HEK293 (cell line): ENCODE measurements at regions not wholly inside any gene's neighbourhood (a gene's known extent, or its start where the extent isn't known, plus 50 kb on each side); places are given as distances from the start of the nearest gene placed in this dataset.

Experiments
- CTCF ChIP-seq: fragments of 450-650 bp; formaldehyde crosslinking; IDR thresholded peaks from 2 replicates; pipeline ENCODE4 v1.5.1; 2016; ENCODE audit warnings: missing biosample characterization, missing genetic modification characterization
- MEIS1 ChIP-seq: sonication (generic); formaldehyde crosslinking; IDR thresholded peaks from 2 replicates; pipeline ENCODE4 v1.8.1; 2022; ENCODE audit warnings: missing genetic modification reagents, mild to moderate bottlenecking, borderline replicate concordance
- PBX3 ChIP-seq: sonication (generic); formaldehyde crosslinking; IDR thresholded peaks from 2 replicates; pipeline ENCODE4 v1.8.1; 2022; ENCODE audit warnings: mild to moderate bottlenecking, moderate library complexity, missing genetic modification reagents
- PRDM4 ChIP-seq: fragments of 450-650 bp; formaldehyde crosslinking; IDR thresholded peaks from 2 replicates; pipeline ENCODE4 v1.5.1; 2017; ENCODE audit warnings: missing biosample characterization, missing genetic modification characterization
- REPIN1 ChIP-seq: fragments of 450-650 bp; formaldehyde crosslinking; IDR thresholded peaks from 2 replicates; pipeline ENCODE4 v1.5.1; 2017; ENCODE audit warnings: missing biosample characterization, missing genetic modification characterization, low read depth
- YY1 ChIP-seq: fragments of 450-650 bp; formaldehyde crosslinking; IDR thresholded peaks from 2 replicates; pipeline ENCODE4 v1.5.1; 2018; ENCODE audit warnings: missing biosample characterization, missing genetic modification characterization
- ZNF10 ChIP-seq: fragments of 450-650 bp; formaldehyde crosslinking; IDR thresholded peaks from 2 replicates; pipeline ENCODE4 v1.5.1; 2017; ENCODE audit warnings: missing biosample characterization, missing genetic modification characterization
- ZNF274 ChIP-seq, 2 experiments: fragments of 200-500 bp in 1 of 2; fragments of 450-650 bp in 1 of 2; sonication (Bioruptor generic) in 1 of 2; formaldehyde crosslinking in 1 of 2; IDR thresholded peaks; 2 replicates each; pipeline versions ENCODE4 v1.5.1 to v1.6.1; 2014 to 2016; ENCODE audit warnings: borderline replicate concordance in 1 of 2, inconsistent platforms in 1 of 2, low read length in 1 of 2, missing biosample characterization in 1 of 2, missing genetic modification characterization in 1 of 2
- ZNF571 ChIP-seq: fragments of 450-650 bp; formaldehyde crosslinking; IDR thresholded peaks from 2 replicates; pipeline ENCODE4 v1.5.0; 2017; ENCODE audit warnings: missing biosample characterization, missing genetic modification characterization
- ZNF701 ChIP-seq: fragments of 450-650 bp; formaldehyde crosslinking; IDR thresholded peaks from 2 replicates; pipeline ENCODE4 v1.5.1; 2016; ENCODE audit warnings: missing biosample characterization, missing genetic modification characterization
- ZNF707 ChIP-seq: fragments of 450-650 bp; formaldehyde crosslinking; IDR thresholded peaks from 2 replicates; pipeline ENCODE4 v1.5.1; 2016; ENCODE audit warnings: missing biosample characterization, missing genetic modification characterization
- TF ChIP-seq, protein P1 (sequence below): fragments of 450-650 bp; formaldehyde crosslinking; IDR thresholded peaks from 2 replicates; pipeline ENCODE4 v1.5.1; 2016; ENCODE audit warnings: missing biosample characterization, missing genetic modification characterization
- TF ChIP-seq, protein P2 (sequence below): fragments of 450-650 bp; formaldehyde crosslinking; IDR thresholded peaks from 2 replicates; pipeline ENCODE4 v1.5.1; 2016; ENCODE audit warnings: missing biosample characterization, missing genetic modification characterization
- TF ChIP-seq, protein P3 (sequence below): fragments of 450-650 bp; formaldehyde crosslinking; optimal IDR thresholded peaks from 2 replicates; pipeline ENCODE3; 2016; ENCODE audit warnings: missing biosample characterization, mild to moderate bottlenecking, missing genetic modification characterization

DNA sequence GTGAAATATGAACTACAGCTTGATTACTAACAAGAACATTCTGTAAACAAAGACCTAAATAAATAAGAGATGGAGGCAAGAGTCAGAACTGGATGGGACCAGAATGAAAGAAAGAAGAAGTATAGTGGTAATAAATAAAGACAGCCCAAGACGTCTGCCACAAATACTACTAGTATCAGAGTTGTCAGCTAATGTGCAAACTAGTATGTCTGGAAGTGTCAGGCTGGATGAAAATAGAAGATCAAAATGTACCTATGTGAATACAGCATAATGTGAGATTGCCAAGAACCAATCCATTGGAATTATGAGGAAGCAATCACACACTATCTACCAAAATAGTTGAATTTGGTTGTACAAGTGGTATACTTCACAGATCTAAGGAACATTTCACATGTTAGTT, 353.0 kb downstream of the BTG1 start:
- TF ChIP-seq ZNF571 (tag by site-specific recombination) (no peak), MEIS1 (no peak), ZNF707 (no peak), ZNF701 (no peak), ZNF274 (IDR thresholded peaks at IDR 0.05; ENCODE audit: low read length) (no peak), ZNF274 (tag by site-specific recombination; IDR thresholded peaks at IDR 0.05; ENCODE audit: borderline replicate concordance) (no peak), PRDM4 (no peak), CTCF (tag by site-specific recombination) (no peak), PBX3 (CRISPR knock-in tag) (no peak), YY1 (tag by site-specific recombination) (no peak), ZNF10 (no peak), REPIN1 (tag by site-specific recombination) (no peak)
- TF ChIP-seq, protein P1, sequence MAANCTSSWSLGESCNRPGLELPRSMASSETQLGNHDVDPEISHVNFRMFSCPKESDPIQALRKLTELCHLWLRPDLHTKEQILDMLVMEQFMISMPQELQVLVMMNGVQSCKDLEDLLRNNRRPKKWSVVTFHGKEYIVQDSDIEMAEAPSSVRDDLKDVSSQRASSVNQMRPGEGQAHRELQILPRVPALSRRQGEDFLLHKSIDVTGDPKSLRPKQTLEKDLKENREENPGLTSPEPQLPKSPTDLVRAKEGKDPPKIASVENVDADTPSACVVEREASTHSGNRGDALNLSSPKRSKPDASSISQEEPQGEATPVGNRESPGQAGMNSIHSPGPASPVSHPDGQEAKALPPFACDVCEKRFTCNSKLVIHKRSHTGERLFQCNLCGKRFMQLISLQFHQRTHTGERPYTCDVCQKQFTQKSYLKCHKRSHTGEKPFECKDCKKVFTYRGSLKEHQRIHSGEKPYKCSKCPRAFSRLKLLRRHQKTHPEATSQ (tag by site-specific recombination) = no peak
- TF ChIP-seq, protein P2, sequence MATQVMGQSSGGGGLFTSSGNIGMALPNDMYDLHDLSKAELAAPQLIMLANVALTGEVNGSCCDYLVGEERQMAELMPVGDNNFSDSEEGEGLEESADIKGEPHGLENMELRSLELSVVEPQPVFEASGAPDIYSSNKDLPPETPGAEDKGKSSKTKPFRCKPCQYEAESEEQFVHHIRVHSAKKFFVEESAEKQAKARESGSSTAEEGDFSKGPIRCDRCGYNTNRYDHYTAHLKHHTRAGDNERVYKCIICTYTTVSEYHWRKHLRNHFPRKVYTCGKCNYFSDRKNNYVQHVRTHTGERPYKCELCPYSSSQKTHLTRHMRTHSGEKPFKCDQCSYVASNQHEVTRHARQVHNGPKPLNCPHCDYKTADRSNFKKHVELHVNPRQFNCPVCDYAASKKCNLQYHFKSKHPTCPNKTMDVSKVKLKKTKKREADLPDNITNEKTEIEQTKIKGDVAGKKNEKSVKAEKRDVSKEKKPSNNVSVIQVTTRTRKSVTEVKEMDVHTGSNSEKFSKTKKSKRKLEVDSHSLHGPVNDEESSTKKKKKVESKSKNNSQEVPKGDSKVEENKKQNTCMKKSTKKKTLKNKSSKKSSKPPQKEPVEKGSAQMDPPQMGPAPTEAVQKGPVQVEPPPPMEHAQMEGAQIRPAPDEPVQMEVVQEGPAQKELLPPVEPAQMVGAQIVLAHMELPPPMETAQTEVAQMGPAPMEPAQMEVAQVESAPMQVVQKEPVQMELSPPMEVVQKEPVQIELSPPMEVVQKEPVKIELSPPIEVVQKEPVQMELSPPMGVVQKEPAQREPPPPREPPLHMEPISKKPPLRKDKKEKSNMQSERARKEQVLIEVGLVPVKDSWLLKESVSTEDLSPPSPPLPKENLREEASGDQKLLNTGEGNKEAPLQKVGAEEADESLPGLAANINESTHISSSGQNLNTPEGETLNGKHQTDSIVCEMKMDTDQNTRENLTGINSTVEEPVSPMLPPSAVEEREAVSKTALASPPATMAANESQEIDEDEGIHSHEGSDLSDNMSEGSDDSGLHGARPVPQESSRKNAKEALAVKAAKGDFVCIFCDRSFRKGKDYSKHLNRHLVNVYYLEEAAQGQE (tag by site-specific recombination) = no peak
- TF ChIP-seq, protein P3, sequence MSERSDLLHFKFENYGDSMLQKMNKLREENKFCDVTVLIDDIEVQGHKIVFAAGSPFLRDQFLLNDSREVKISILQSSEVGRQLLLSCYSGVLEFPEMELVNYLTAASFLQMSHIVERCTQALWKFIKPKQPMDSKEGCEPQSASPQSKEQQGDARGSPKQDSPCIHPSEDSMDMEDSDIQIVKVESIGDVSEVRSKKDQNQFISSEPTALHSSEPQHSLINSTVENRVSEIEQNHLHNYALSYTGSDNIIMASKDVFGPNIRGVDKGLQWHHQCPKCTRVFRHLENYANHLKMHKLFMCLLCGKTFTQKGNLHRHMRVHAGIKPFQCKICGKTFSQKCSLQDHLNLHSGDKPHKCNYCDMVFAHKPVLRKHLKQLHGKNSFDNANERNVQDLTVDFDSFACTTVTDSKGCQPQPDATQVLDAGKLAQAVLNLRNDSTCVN (tag by site-specific recombination) = no peak
